Cardiac muscle cell (in vitro differentiated cells and primary cell): ENCODE measurements at regions not wholly inside any gene's neighbourhood (a gene's known extent, or its start where the extent isn't known, plus 50 kb on each side); places are given as distances from the start of the nearest gene placed in this dataset.
A peak's percentile ranks its signal among the peaks of the same experiment; 100 is the strongest.

Experiments
- DNase-seq, 2 donors: peaks; one replicate each; pipeline versions ENCODE4 v3.0.0 to v3.0.0-alpha.2; 2010 to 2017; ENCODE audit warnings: low read depth in 1 of 2, low spot score in 1 of 2
- H3K27ac ChIP-seq: fragments of 200-600 bp; sonication (generic); 2 replicates; pipeline ENCODE4 v1.5.1; 2016
- H3K27me3 ChIP-seq: fragments of 200-600 bp; sonication (generic); 2 replicates; pipeline ENCODE4 v1.6.0; 2016; ENCODE audit warnings: control low read depth
- H3K36me3 ChIP-seq: fragments of 200-600 bp; sonication (generic); 2 replicates; pipeline ENCODE4 v1.5.1; 2016; ENCODE audit warnings: control low read depth
- H3K4me1 ChIP-seq: fragments of 200-600 bp; sonication (generic); 2 replicates; pipeline ENCODE4 v1.8.1; 2017; ENCODE audit warnings: low read depth, mild to moderate bottlenecking, mixed run types
- H3K4me3 ChIP-seq: fragments of 200-600 bp; sonication (generic); 2 replicates; pipeline ENCODE4 v1.5.1; 2016; ENCODE audit warnings: mild to moderate bottlenecking
- H3K9me3 ChIP-seq: fragments of 200-600 bp; sonication (generic); 2 replicates; pipeline ENCODE4 v1.5.1; 2017; ENCODE audit warnings: low read depth, mild to moderate bottlenecking, control low read depth
- TF ChIP-seq, protein P1 (sequence below): IDR thresholded peaks from 2 replicates; pipeline ENCODE4 v1.5.1; 2012; ENCODE audit warnings: low read depth, mild to moderate bottlenecking, low read length

DNA sequence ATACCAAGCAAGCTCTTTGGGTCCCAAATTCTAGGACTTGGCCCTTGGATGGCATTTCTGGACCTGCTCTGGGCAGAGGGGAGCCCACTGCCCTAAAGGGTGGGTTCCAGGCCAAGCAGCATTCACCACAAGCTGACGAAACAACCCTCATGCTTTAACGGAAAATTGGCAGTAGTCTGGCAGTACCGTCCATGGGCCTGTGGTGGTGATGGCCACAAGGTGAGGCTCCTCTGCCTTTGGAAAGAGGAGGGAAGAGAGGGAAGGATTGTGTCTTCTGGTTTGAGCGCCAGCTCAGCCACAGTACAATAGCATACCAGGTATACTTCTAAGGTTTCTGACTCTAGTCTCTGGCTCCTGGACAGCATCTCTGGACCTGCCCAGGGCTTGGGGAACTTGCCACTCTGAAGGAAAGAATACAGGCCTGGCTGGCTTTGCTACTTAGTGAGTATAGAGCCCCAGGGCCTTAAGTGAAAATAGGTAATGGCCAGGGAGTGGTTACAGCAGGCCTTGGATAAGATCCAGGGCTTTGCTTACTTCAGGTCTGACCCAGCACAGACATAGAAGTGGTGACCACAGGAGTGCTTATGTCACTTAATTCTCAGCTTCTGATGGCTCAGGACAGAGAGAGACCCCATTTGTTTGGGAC, 595.5 kb downstream of the LMO7 start:
- H3K4me3 ChIP-seq: no peak overlapping the region
- DNase-seq: no peak
- no peak overlapping the region for H3K27ac ChIP-seq
- no peaks in the 10 kb centered on the region for H3K9me3 ChIP-seq
- TF ChIP-seq, protein P1, sequence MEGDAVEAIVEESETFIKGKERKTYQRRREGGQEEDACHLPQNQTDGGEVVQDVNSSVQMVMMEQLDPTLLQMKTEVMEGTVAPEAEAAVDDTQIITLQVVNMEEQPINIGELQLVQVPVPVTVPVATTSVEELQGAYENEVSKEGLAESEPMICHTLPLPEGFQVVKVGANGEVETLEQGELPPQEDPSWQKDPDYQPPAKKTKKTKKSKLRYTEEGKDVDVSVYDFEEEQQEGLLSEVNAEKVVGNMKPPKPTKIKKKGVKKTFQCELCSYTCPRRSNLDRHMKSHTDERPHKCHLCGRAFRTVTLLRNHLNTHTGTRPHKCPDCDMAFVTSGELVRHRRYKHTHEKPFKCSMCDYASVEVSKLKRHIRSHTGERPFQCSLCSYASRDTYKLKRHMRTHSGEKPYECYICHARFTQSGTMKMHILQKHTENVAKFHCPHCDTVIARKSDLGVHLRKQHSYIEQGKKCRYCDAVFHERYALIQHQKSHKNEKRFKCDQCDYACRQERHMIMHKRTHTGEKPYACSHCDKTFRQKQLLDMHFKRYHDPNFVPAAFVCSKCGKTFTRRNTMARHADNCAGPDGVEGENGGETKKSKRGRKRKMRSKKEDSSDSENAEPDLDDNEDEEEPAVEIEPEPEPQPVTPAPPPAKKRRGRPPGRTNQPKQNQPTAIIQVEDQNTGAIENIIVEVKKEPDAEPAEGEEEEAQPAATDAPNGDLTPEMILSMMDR: no peak
- H3K36me3 ChIP-seq: no peaks in the 10 kb centered on the region
- H3K4me1 ChIP-seq: no peaks in the 10 kb centered on the region
- no peaks in the 10 kb centered on the region for H3K27me3 ChIP-seq

DNA sequence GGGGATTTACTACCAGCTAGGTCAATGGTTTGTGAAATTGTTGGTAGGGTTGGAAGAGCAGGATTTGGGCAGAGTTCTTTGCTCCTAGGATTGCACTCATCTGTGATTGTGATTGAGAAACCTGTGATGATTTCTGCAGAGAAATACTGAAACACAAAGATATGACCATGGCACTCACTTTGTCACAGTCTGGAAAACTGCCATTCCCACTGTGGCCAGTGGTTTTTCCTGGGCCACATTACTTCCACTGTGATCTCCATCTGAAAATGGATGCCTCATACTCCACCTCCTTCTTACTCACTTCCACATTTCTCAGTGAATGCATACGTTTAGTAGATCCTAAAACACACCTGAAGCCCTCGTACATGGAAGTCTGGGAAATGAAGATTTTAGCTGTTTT, 593.2 kb downstream of the LMO7 start:
- Histone ChIP-seq H3K9me3 (no peaks in the 10 kb centered on the region), H3K27me3 (no peaks in the 10 kb centered on the region), H3K4me3 (no peak overlapping the region), H3K4me1 (peaks cover 3% of the 10 kb centered on the region), H3K27ac (no peak overlapping the region), H3K36me3 (no peaks in the 10 kb centered on the region)
- no peak for DNase-seq
- TF ChIP-seq, protein P1: no peak

DNA sequence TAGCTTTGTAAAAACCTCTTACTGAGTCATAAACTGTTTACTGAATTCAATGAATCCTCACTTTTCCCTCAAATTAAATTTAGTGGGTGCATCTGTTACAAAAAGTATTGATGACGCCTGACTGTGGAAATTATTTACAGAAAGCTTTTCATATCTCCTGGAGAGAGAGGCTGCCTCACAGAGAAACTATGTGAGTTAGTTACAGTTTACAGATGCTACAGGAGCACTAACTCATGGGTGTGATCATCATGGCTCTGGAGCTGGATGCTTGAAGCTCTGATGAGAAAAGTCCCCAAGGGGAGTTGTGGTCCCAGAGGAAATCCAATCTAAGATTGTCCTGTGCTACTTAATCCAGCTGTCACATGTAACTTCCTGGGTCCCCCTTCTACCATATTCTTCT, 590.8 kb downstream of the LMO7 start:
- H3K9me3 ChIP-seq: no peaks in the 10 kb centered on the region
- TF ChIP-seq, protein P1: no peak
- H3K27me3 ChIP-seq: no peaks in the 10 kb centered on the region
- DNase-seq: no peak
- no peak overlapping the region for H3K27ac ChIP-seq
- H3K36me3 ChIP-seq: no peaks in the 10 kb centered on the region
- peaks cover 7% of the 10 kb centered on the region for H3K4me1 ChIP-seq
- H3K4me3 ChIP-seq: no peak overlapping the region

DNA sequence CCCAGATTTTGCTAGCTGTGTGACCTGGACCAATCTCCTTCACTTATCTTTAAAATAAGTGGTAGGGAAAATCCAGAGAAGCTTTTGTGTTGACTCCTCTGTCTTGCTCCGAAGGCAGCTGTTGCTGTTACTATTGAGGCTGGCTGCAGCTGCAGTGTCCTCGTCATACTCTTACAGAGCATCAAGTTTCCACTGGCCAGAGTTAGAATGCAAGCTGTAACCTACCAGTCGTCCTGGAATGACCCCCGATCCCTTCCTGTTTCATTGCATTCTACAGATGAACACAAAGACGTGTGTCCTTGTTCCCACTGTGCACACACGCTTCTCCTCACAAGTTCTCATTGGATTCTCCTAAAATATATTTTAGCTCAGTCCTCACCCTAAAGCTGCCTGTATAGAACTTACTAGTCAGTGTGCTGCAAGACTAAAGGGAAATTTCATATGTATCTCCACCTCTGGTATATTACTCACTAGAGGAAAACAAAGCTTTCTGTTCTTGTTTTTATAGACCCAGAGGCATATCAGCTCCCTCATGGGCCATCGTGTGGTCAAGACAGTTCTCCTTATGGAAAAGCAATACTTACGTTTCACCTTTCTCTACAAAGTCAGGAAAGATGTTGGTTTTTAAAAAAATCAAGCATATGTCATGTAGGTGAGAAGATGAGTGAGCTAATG, 589.8 kb downstream of the LMO7 start:
- TF ChIP-seq, protein P1: no peak
- no peaks in the 10 kb centered on the region for H3K27me3 ChIP-seq
- no peaks in the 10 kb centered on the region for H3K36me3 ChIP-seq
- peak; percentile 35 to 49 for DNase-seq
- no peak overlapping the region for H3K4me3 ChIP-seq
- H3K27ac ChIP-seq: no peak overlapping the region
- H3K4me1 ChIP-seq: peaks cover 7% of the 10 kb centered on the region
- H3K9me3 ChIP-seq: no peaks in the 10 kb centered on the region

DNA sequence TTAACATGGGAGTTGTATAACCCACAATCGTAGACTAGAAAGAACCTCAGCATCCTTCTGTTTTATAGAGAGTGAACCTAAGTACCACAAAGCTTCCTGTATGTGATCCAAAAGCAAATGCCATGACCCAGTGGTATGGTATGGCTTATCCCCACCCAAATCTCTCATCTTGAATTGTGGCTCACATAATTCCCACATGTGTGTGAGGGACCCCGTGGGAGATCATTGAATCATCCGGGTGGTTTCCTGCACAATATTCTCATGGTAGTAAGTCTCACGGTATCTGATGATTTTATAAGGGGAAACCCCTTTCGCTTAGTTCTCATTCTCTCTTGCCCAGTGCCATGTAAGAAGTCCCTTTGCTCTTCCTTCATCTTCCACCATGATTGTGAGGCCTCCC, 587.9 kb downstream of the LMO7 start:
- Histone ChIP-seq H3K9me3 (no peaks in the 10 kb centered on the region), H3K27ac (no peak overlapping the region), H3K36me3 (no peaks in the 10 kb centered on the region), H3K4me1 (peaks cover 7% of the 10 kb centered on the region), H3K4me3 (no peak overlapping the region), H3K27me3 (no peaks in the 10 kb centered on the region)
- TF ChIP-seq, protein P1: no peak
- no peak for DNase-seq
